Activated T-helper 1 cell treated with anti-CD3 and anti-CD28 coated beads, Interleukin-2, amount 50 U/mL, for 16 hours (primary cell): ENCODE measurements at regions not wholly inside any gene's neighbourhood (a gene's known extent, or its start where the extent isn't known, plus 50 kb on each side); places are given as distances from the start of the nearest gene placed in this dataset.
"Not testable (repeated sequence)": the region's sequence is repeated elsewhere in the genome, so short reads cannot be mapped to it uniquely, and the experiment has no call there.

Experiments used
- DNase-seq, 2 donors: peaks; one replicate each; pipeline ENCODE4 v3.0.0-alpha.2; 2020; ENCODE audit warnings: low read depth in 1 of 2, low spot score in 1 of 2

- no peak for DNase-seq
These were observed 244.2 kb upstream of the CCDC196 start for GRCh38 chr14:66242001-66242400.

- no peak for DNase-seq
These were observed 241.3 kb upstream of the CCDC196 start for GRCh38 chr14:66244834-66245233.

- DNase-seq = no peak
These were observed 238.4 kb upstream of the CCDC196 start for GRCh38 chr14:66247662-66248193.

DNA sequence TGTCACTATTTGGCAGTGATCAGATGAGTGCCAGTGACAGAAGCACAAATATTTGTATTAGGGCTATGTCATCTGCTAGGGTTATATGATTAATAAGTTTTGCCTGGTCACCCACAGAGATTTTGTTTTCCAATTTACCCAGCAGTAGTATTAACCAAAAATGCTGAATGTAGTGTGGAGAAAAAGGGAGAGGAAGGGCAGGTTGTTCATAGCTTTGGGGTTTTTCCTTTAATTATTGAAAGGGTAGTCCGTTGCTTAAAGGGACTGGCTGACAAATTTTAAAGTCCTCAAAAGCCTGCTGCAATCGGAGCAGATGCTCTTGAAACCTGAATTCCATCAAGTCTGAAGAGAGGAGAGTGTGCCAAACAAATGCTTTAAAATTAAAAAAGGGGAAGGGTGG lies 237.9 kb upstream of the CCDC196 start:
- DNase-seq = no peak

DNA sequence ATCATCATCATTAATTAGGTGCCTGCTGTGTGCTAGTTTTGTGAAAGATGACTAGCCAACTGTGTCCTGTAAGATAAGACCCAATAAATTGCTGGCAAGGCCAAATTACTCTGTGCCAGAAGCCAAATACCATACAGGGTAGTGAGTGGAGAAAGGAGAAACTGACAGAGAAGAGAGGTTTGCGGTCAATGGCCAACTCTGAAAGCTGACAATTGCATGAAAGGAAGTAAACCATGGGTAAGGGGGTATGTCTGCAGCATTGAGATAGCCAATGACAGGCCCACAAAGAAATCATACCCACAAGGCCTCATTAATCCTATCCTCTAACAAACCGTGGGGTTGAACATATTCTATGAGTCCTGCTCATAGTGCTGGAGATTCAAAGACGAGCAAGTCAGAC lies 236.6 kb upstream of the CCDC196 start:
- DNase-seq = no peak

DNA sequence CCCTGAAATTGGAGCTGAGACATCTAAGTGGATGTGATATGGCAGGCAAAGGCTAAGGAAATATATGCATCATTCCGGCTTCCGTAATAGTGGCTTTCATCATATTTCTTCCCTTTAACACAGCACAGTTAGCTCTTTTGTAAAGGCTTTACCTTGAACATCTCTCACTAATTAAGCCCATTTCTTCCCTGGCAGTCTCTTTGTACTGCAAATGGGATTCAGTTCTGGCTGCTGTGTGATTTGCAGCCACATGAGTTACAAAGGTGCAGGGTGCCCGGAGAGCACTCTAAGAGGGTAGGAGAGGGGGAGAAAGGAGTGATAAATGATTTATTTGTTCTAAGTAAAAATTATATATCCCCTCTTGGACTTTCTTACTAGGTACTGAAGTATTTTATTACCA lies 232.1 kb upstream of the CCDC196 start:
- DNase-seq = no peak

DNA sequence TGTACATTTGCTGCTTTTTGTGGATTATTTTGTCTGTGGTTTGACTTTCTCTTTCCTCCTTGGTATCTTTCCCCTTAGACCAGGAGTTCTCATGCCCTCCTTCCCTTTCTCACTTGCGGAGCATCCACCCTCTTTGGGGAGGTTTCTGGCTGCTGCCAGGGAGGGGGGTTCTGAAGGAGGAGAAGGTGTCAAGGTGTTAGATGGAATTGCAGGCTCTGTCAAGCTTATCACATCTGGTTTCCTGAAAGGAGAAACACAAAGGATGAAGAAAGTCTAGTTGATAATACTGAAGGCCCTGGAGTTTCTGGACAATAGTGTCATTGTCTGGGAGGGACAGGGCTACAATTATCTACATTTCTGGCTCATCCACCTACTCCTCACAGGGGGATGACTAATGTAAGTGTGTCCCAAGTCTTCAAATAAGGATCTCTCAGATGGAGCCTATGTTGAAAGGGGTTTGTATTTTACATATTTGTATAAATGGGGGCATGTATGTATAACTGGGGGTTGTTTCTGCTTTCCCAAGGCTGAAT lies 217.3 kb upstream of the CCDC196 start:
- no peak for DNase-seq

- no peak for DNase-seq
These were observed 213.9 kb upstream of the CCDC196 start for GRCh38 chr14:66272221-66272620.

DNA sequence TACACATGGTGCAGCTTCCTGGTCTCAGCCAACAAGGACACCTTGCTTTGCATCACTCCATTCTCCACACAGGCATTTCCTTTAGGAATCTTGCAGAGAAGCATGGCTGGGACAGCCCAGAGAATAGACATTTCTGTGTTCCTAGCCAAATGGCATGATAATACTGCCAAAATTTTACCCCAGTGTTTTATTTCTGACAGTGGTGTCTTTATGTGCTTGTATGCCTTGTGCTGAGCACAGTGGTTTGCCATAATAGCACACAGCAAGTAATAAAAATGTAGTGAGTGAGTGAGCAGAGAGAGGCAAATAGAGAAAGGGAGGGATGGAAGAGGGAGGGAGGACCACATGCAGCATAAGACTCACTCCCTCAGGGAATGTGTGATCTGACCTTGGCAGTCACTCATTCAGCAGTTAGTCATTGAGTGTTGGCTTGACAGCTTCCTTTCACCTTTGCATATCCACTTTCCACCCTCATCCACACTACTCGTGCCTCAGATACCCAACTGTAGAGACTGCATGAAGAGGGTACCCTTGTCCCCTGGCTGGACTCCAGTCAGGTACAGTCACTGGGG lies 212.8 kb upstream of the CCDC196 start:
- no peak for DNase-seq

- not testable (repeated sequence) for DNase-seq
These were observed 207.8 kb upstream of the CCDC196 start for GRCh38 chr14:66278418-66278817.

- no peak for DNase-seq
These were observed 205.0 kb upstream of the CCDC196 start for GRCh38 chr14:66281036-66281776.

DNA sequence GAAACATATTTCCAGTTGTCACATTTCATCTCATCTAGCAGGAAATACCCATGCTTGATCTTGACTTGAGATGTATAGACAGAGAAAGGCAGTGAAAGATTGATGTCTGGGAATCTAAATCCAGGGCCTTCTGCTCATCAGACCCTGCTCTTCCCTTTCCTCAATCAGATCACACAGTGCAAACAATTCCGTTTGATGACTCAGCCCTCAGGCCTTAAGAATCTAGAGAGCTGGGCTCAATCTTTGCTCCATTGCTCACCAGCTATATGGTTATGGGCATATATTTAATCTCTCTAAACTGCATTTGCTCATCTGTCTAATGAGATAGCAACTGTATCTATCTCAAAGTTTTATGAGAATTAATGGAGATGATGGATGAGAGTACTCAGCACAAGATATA lies 201.8 kb upstream of the CCDC196 start:
- DNase-seq = no peak

- DNase-seq = no peak
These were observed 197.7 kb upstream of the CCDC196 start for GRCh38 chr14:66288511-66288910.

DNA sequence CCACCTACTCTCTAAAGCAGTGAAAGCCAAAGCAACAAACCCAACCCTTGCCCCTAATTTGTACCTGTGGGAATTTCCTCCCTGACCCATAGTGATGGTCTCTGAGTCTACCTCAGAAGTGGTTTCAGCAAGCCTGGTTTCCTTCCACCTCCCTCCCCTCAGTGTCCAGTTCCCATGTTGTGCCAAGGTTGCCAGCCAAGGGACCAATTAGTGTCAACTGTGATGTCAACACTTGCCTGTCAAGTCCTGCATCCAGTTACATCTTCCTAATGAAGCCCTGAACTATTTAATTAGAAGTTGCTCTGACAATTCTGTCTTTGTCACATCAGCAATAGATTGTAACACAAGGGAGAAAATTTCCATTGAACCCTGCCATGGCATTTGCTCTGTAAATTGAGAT lies 194.4 kb upstream of the CCDC196 start:
- no peak for DNase-seq

DNA sequence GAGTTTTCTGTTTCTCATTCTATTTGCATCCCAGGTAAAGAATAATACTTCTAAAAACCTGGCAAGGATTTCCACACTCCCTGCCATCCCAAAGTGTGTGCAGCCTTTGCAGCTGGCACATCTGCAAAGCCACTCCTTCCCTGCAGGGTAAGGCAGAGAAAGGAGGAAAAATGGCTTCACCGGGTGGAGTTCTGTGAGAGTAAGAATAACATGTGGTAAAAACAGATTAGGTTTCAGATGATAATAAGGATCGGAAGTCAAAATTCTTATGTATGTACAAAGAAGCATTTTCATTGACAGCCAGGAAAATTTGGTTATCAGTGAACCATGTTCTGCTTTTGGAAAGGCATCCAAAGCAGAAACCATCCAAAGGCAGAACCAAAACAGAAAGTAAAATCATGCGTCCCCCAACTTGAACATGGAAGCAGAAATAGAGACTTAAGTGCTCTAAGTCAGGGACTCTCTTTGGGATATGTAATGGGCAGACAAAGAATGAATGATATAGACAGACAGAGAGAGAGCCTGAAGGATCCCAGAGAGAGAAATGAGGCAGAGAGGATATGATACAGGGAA lies 192.6 kb upstream of the CCDC196 start:
- no peak for DNase-seq

DNA sequence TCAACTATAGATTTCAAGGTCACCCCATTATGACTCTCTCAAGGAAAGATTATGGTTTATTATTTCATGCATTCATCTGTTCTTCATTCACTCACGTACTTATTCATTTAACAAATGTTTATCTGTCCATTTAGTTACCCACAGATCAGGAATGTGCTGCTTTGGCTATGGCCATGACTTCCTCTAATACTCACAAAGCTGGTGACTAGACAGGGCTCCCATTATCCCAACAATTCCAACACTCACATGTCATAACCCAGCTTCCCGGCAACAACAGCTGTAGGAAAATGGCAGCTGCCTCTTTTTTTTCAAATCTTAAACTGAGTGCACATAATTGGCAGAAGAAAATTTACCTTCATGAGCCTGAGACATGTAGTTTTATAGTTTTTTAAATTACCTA lies 190.8 kb upstream of the CCDC196 start:
- no peak for DNase-seq

DNA sequence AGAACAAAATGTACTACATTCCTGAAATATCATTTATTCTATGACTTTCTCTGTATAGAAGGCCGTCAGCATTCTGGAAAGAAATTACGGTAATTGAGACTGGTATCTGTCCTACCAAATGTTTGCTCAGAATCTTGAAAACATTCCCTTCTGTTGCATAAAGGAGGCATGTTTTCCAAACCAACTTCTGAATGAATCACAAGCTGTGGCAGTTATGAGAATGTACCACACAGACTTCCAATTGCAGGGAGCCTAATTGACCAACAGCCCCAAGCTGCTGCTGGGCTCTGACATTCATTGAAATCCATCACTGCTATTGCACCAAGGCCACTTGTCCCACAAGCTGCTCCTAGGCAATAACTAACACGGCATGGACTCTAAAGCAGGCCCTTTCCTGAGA lies 185.3 kb upstream of the CCDC196 start:
- no peak for DNase-seq

DNA sequence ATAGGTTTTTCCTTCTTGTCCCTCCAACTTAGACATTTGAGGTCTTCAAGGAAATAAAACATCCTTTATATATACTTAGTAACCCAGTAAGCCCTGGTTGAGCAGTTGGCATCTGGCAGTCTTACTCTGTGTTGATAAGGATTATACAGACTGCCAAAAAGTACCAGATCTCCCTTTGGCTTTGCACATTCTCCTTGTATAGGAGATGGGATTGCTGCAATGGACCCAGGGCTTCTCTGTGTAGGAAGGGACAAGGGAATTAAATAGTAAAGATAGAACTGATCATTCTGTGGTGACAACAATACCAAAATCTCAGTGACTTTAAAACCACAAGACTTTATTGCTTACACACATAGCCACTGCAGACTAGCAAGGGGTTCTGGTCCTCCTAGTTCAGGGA lies 180.1 kb upstream of the CCDC196 start:
- no peak for DNase-seq

DNA sequence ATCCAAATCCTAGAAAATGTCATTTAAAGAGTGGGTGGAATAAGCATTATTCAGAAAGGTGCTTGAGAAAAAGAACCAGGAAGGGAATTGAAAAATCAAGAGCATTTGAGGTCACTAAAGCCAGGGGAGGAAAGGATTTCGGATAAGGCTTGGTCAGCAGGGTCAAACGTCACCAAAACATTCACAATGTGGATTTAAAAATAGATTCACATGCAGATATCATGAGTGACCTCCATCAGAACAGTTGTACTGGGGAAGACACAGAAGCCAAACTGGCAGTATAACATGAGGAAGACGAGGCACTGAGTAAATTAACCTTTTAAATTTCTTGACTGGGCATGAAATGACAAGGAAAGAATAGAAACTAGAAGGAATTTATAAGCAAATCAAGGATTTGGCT lies 175.1 kb upstream of the CCDC196 start:
- DNase-seq = no peak

- DNase-seq = no peak
These were observed 174.2 kb upstream of the CCDC196 start for GRCh38 chr14:66311990-66312389.

DNA sequence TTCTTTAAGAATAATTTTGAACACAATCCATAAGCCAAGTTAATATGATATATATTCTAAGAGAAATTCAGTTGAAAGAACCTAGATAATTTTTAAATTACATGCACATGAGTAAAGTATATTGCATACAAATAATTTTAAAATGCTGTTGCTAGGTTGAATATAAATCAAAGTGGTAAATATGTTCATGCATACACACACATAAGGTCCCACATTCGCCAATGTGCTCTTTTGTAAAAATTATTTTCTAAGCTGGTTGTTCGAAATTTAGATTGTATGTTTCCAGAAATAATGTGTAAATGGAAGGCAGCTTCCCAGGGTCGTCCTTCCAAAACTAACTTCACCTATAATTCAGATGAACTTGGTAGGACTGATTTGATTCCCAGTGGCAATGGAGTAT lies 173.7 kb upstream of the CCDC196 start:
- no peak for DNase-seq

- DNase-seq = no peak
These were observed 171.1 kb upstream of the CCDC196 start for GRCh38 chr14:66315098-66315497.
